K562 (cell line): ENCODE measurements at regions not wholly inside any gene's neighbourhood (a gene's known extent, or its start where the extent isn't known, plus 50 kb on each side); places are given as distances from the start of the nearest gene placed in this dataset.

Experiments used
- AFF1 ChIP-seq, 2 experiments: fragments of 450-650 bp; IDR thresholded peaks; 2 replicates each; pipeline ENCODE4 v1.6.1; 2018; ENCODE audit warnings: mild to moderate bottlenecking in 2 of 2, low read depth in 1 of 2; ENCODE audit not compliant: partially characterized antibody in 2 of 2
- CBFA2T3 ChIP-seq: fragments of 450-650 bp; IDR thresholded peaks from 2 replicates; pipeline ENCODE4 v1.6.1; 2017
- CTBP1 ChIP-seq: fragments of 450-650 bp; IDR thresholded peaks from 2 replicates; pipeline ENCODE4 v1.6.1; 2016; ENCODE audit warnings: borderline replicate concordance
- EP300 ChIP-seq: IDR thresholded peaks from 2 replicates; pipeline ENCODE4 v1.6.1; 2012; ENCODE audit warnings: low read length, improper control_type of control experiment
- FOXA3 ChIP-seq, 2 experiments: fragments of 450-650 bp in 1 of 2; sonication (generic) in 1 of 2; formaldehyde crosslinking; IDR thresholded peaks in 1 of 2; conservative IDR thresholded peaks in 1 of 2; 2 replicates each; pipeline versions ENCODE4 v1.4.0 to v1.8.0; 2020 to 2022; ENCODE audit warnings: mild to moderate bottlenecking in 2 of 2, missing genetic modification reagents in 1 of 2
- TAL1 ChIP-seq: fragments of 450-650 bp; IDR thresholded peaks from 2 replicates; pipeline ENCODE4 v1.6.1; 2016; ENCODE audit warnings: mild to moderate bottlenecking
- ZBTB1 ChIP-seq: sonication (generic); formaldehyde crosslinking; IDR thresholded peaks from 2 replicates; pipeline ENCODE4 v1.8.1; 2023; ENCODE audit warnings: missing genetic modification reagents, low read depth, mild to moderate bottlenecking, borderline replicate concordance
- ZNF76 ChIP-seq: fragments of 250-450 bp; sonication (Bioruptor Pico); IDR thresholded peaks from 2 replicates; pipeline ENCODE4 v1.4.0; 2020; ENCODE audit warnings: mild to moderate bottlenecking, moderate library complexity, borderline replicate concordance
- TF ChIP-seq, protein P1 (sequence below): sonication (generic); IDR thresholded peaks from 2 replicates; pipeline ENCODE4 v1.6.1; 2016
- TF ChIP-seq, protein P2 (sequence below): fragments of 200-800 bp; sonication (Bioruptor generic); IDR thresholded peaks from 2 replicates; pipeline ENCODE4 v1.6.1; 2017; ENCODE audit warnings: missing genetic modification characterization, missing compliant biosample characterization
- TF ChIP-seq, protein P3 (sequence below): sonication (generic); formaldehyde crosslinking; IDR thresholded peaks from 2 replicates; pipeline ENCODE4 v1.8.0; 2022; ENCODE audit warnings: mild to moderate bottlenecking, low read depth, missing genetic modification reagents

- TF ChIP-seq AFF1 (IDR thresholded peaks at IDR 0.05; ENCODE audit: low read depth in 1 of 2, partially characterized antibody in 2 of 2): peak in 1 of 2 experiments; percentile 23
- TF ChIP-seq ZNF76 (CRISPR knock-in tag): no peak
- peak; percentile 94 for TF ChIP-seq CTBP1
- peak; percentile 83 for TF ChIP-seq EP300
- TF ChIP-seq, protein P1, sequence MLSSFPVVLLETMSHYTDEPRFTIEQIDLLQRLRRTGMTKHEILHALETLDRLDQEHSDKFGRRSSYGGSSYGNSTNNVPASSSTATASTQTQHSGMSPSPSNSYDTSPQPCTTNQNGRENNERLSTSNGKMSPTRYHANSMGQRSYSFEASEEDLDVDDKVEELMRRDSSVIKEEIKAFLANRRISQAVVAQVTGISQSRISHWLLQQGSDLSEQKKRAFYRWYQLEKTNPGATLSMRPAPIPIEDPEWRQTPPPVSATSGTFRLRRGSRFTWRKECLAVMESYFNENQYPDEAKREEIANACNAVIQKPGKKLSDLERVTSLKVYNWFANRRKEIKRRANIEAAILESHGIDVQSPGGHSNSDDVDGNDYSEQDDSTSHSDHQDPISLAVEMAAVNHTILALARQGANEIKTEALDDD: peak; percentile 97
- TF ChIP-seq FOXA3 (CRISPR knock-in tag; conservative IDR thresholded peaks at IDR 0.05 in 1 of 2, IDR thresholded peaks at IDR 0.05 in 1 of 2): no peak
- no peak for TF ChIP-seq ZBTB1 (CRISPR knock-in tag)
- TF ChIP-seq, protein P2, sequence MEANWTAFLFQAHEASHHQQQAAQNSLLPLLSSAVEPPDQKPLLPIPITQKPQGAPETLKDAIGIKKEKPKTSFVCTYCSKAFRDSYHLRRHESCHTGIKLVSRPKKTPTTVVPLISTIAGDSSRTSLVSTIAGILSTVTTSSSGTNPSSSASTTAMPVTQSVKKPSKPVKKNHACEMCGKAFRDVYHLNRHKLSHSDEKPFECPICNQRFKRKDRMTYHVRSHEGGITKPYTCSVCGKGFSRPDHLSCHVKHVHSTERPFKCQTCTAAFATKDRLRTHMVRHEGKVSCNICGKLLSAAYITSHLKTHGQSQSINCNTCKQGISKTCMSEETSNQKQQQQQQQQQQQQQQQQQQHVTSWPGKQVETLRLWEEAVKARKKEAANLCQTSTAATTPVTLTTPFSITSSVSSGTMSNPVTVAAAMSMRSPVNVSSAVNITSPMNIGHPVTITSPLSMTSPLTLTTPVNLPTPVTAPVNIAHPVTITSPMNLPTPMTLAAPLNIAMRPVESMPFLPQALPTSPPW (CRISPR knock-in tag): no peak
- TF ChIP-seq CBFA2T3: peak; percentile 89
- TF ChIP-seq, protein P3, sequence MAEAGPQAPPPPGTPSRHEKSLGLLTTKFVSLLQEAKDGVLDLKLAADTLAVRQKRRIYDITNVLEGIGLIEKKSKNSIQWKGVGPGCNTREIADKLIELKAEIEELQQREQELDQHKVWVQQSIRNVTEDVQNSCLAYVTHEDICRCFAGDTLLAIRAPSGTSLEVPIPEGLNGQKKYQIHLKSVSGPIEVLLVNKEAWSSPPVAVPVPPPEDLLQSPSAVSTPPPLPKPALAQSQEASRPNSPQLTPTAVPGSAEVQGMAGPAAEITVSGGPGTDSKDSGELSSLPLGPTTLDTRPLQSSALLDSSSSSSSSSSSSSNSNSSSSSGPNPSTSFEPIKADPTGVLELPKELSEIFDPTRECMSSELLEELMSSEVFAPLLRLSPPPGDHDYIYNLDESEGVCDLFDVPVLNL (CRISPR knock-in tag): no peak
- TF ChIP-seq TAL1: peak; percentile 73
These were observed 249.2 kb upstream of the BTG1 start (continued) for GRCh38 chr12:92394895-92395294.
